ENCODE measurements at regions not wholly inside any gene's neighbourhood (a gene's known extent, or its start where the extent isn't known, plus 50 kb on each side); places are given as distances from the start of the nearest gene placed in this dataset.

DNA sequence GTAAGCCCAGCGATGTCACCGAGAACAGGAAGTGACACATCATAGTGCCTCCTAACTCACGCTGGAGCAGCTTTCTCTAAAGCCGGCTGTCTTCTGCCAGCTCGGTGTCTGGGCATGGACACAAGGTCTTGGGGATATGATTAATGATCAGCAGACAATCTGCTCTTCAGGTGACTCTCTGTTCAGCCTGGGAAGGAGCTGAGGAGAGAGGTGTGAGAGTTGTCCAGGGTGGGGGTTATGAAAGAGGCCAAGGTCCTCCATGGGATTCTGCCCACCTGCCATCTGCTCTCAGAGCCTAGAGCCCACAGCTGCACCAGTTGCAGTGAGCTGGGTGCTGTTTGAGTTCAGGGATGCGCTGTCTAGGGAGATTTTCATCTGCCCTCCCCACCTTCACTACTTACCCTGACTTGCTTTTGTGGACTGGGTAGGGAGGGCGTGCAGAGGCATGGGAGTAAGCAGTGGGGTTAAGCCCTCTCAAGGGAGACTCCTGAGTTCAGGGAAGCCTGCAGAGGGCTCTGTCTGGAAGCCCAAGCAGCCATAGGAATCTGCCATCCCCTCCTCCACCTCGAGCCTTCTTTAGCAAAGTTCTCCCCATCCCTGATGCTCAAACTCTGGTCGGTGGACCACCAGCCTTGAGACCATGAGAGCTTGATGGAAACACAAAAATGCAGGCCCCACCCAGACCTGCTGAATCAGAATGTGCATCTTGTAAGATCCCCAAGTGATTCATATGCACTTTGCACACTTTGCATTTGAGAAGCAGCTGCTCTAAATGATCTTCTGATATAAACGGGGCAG lies 539.7 kb downstream of the RFC3 start:
- WGBS (ENCODE audit: insufficient coverage): 37% methylated on average over 8 of the region's 10 CpGs
- Histone ChIP-seq H3K4me3 (replicated peaks in 1 of 3; ENCODE audit: low read depth in 2 of 3, low read length in 3 of 3) (no peak overlapping the region), H3K36me3 (replicated peaks in 1 of 2; ENCODE audit: control insufficient read depth in 1 of 2, insufficient read depth in 2 of 2, low read length in 2 of 2) (no peaks in the 10 kb centered on the region), H3K27ac (ENCODE audit: low read depth in 1 of 2, low read length in 2 of 2) (no peak overlapping the region), H3K79me2 (ENCODE audit: insufficient read depth, low read length) (no peaks in the 10 kb centered on the region), H3K4me1 (ENCODE audit: control insufficient read depth in 1 of 2, insufficient read depth in 2 of 2, low read length in 2 of 2) (no peaks in the 10 kb centered on the region), H3K4me2 (replicated peaks; ENCODE audit: extremely low read depth, low read length, poor library complexity, severe bottlenecking) (no peak overlapping the region), H2AFZ (ENCODE audit: insufficient read depth, low read depth, low read length, poor library complexity, severe bottlenecking) (no peak overlapping the region), H3K9ac (ENCODE audit: insufficient read depth, low read length, poor library complexity, severe bottlenecking) (no peak overlapping the region), H3K9me3 (replicated peaks in 1 of 2; ENCODE audit: control insufficient read depth in 1 of 2, insufficient read depth in 1 of 2, low read length in 2 of 2) (peaks cover 2 to 9% of the 10 kb centered on the region in 2 donors), H3K27me3 (ENCODE audit: control insufficient read depth in 2 of 2, insufficient read depth in 2 of 2, low read length in 2 of 2) (no peaks in the 10 kb centered on the region), H4K20me1 (ENCODE audit: insufficient read depth, low read length) (no peaks in the 10 kb centered on the region)
- H3K27ac Mint-ChIP-seq: no peak overlapping the region
- H3K27me3 Mint-ChIP-seq (ENCODE audit: low read depth in 3 of 3): peaks cover 0 to 3% (median 1%) of the 10 kb centered on the region in 3 donors
- H3K9me3 Mint-ChIP-seq: peaks cover 4 to 37% (median 11%) of the 10 kb centered on the region in 7 donors
- intact Hi-C loops (cut with micrococcal nuclease): no loop called here
- DNase-seq: no peak
- H3K4me1 Mint-ChIP-seq: no peaks in the 10 kb centered on the region
- H3K4me3 Mint-ChIP-seq: no peak overlapping the region
- TF ChIP-seq, protein P1, sequence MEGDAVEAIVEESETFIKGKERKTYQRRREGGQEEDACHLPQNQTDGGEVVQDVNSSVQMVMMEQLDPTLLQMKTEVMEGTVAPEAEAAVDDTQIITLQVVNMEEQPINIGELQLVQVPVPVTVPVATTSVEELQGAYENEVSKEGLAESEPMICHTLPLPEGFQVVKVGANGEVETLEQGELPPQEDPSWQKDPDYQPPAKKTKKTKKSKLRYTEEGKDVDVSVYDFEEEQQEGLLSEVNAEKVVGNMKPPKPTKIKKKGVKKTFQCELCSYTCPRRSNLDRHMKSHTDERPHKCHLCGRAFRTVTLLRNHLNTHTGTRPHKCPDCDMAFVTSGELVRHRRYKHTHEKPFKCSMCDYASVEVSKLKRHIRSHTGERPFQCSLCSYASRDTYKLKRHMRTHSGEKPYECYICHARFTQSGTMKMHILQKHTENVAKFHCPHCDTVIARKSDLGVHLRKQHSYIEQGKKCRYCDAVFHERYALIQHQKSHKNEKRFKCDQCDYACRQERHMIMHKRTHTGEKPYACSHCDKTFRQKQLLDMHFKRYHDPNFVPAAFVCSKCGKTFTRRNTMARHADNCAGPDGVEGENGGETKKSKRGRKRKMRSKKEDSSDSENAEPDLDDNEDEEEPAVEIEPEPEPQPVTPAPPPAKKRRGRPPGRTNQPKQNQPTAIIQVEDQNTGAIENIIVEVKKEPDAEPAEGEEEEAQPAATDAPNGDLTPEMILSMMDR (IDR thresholded peaks at IDR 0.05): no peak
- no peaks in the 10 kb centered on the region for H3K36me3 Mint-ChIP-seq

DNA sequence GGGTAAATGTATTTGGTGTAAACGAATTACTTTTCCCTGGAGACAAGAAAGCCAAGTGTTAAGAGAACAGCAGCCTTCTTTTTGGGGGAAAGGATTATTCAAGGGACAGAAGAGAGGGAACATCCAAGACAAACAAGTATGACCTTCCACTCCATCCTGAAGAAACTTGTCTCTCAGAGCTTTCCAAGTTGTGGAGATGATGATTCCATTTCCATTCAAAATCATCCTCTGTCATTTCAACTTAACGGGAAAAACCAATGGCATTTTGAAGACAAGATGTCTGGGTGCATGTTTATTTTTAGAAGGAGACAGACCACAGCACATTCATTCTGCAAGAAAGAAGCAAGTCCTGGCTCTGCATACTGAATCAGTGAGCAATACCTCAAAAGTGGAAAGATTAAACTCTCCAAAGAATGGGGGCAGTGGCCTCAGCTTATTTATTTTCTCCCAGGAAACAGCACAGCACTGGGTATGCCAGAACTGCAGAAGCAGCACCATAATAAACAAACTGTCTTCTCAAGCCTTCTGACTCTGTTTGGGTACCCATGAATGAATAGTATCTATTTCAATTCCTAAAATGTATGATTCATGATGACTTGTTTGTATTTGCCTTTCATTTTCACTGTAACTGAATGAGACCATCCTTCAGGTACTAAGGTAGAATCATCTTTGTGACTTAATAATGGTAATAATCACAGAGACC lies 541.0 kb downstream of the RFC3 start:
- H3K9me3 Mint-ChIP-seq: peaks cover 4 to 37% (median 11%) of the 10 kb centered on the region in 7 donors
- WGBS (ENCODE audit: insufficient coverage): no CpG with 5 or more reads among the region's 2 CpGs
- peaks cover 2 to 9% of the 10 kb centered on the region in 2 donors for H3K9me3 ChIP-seq (replicated peaks in 1 of 2; ENCODE audit: control insufficient read depth in 1 of 2, insufficient read depth in 1 of 2, low read length in 2 of 2)
- no peak overlapping the region for H3K9ac ChIP-seq (ENCODE audit: insufficient read depth, low read length, poor library complexity, severe bottlenecking)
- H3K27ac ChIP-seq (ENCODE audit: low read depth in 1 of 2, low read length in 2 of 2): no peak overlapping the region
- peaks cover 0 to 2% (median 1%) of the 10 kb centered on the region in 3 donors for H3K27me3 Mint-ChIP-seq (ENCODE audit: low read depth in 3 of 3)
- no peaks in the 10 kb centered on the region for H3K4me1 Mint-ChIP-seq
- no peaks in the 10 kb centered on the region for H3K79me2 ChIP-seq (ENCODE audit: insufficient read depth, low read length)
- intact Hi-C loops (cut with micrococcal nuclease): no loop called here
- no peak for DNase-seq
- no peaks in the 10 kb centered on the region for H3K36me3 Mint-ChIP-seq
- H3K27me3 ChIP-seq (ENCODE audit: control insufficient read depth in 2 of 2, insufficient read depth in 2 of 2, low read length in 2 of 2): no peaks in the 10 kb centered on the region
- no peak overlapping the region for H3K27ac Mint-ChIP-seq
- H3K4me2 ChIP-seq (replicated peaks; ENCODE audit: extremely low read depth, low read length, poor library complexity, severe bottlenecking): no peak overlapping the region
- TF ChIP-seq, protein P1 (IDR thresholded peaks at IDR 0.05): no peak
- H4K20me1 ChIP-seq (ENCODE audit: insufficient read depth, low read length): no peaks in the 10 kb centered on the region
- no peak overlapping the region for H3K4me3 Mint-ChIP-seq
- H3K4me3 ChIP-seq (replicated peaks in 1 of 3; ENCODE audit: low read depth in 2 of 3, low read length in 3 of 3): no peak overlapping the region
- H3K4me1 ChIP-seq (ENCODE audit: control insufficient read depth in 1 of 2, insufficient read depth in 2 of 2, low read length in 2 of 2): no peaks in the 10 kb centered on the region
- no peak overlapping the region for H2AFZ ChIP-seq (ENCODE audit: insufficient read depth, low read depth, low read length, poor library complexity, severe bottlenecking)
- no peaks in the 10 kb centered on the region for H3K36me3 ChIP-seq (replicated peaks in 1 of 2; ENCODE audit: control insufficient read depth in 1 of 2, insufficient read depth in 2 of 2, low read length in 2 of 2)
